Body of pancreas (tissue), 4 donors: ENCODE measurements at regions not wholly inside any gene's neighbourhood (a gene's known extent, or its start where the extent isn't known, plus 50 kb on each side); places are given as distances from the start of the nearest gene placed in this dataset.

ENCODE experiments used
- ATAC-seq: fragments of 150-250 bp; one replicate; pipeline ENCODE4 v1.9.1; 2016
- DNase-seq, 4 donors: peaks; one replicate each; pipeline ENCODE4 v3.0.0-alpha.2; 2019
- H3K27ac ChIP-seq, 4 donors: fragments of 200-600 bp; sonication (generic); 1 replicate in 3 of 4; 2 replicates in 1 of 4; pipeline versions ENCODE4 v1.5.1 to v1.6.1; 2016 to 2019; ENCODE audit warnings: mild to moderate bottlenecking in 1 of 4, mixed read lengths in 1 of 4, moderate library complexity in 1 of 4
- H3K27me3 ChIP-seq, 2 donors: fragments of 200-600 bp; sonication (generic); one replicate each; pipeline ENCODE4 v1.6.0; 2016; ENCODE audit warnings: mild to moderate bottlenecking in 1 of 2
- H3K36me3 ChIP-seq, 2 donors: fragments of 200-600 bp; sonication (generic); replicated peaks in 1 of 2; 2 replicates each; pipeline ENCODE4 v1.5.1; 2016; ENCODE audit warnings: low read depth in 2 of 2; ENCODE audit not compliant: insufficient read depth in 1 of 2
- H3K4me1 ChIP-seq: fragments of 200-600 bp; sonication (generic); one replicate; pipeline ENCODE4 v1.6.0; 2016
- H3K4me3 ChIP-seq, 2 donors: fragments of 200-600 bp; sonication (generic); 1 replicate in 1 of 2; 2 replicates in 1 of 2; pipeline ENCODE4 v1.5.1; 2016 to 2019
- H3K9me3 ChIP-seq, 3 donors: fragments of 200-600 bp; sonication (generic); 1 replicate in 2 of 3; 2 replicates in 1 of 3; pipeline ENCODE4 v1.5.1; 2016
- CTCF ChIP-seq, 7 experiments: fragments of 450-650 bp in 4 of 7; fragments of 200-600 bp in 3 of 7; sonication (generic) in 3 of 7; IDR thresholded peaks; one replicate each; pipeline ENCODE4 v1.5.1; 2016 to 2019; ENCODE audit warnings: antibody characterized with exemption in 7 of 7
- POLR2A ChIP-seq, 3 donors: fragments of 450-650 bp; IDR thresholded peaks; one replicate each; pipeline ENCODE4 v1.6.1; 2016; ENCODE audit warnings: antibody characterized with exemption in 3 of 3, mild to moderate bottlenecking in 2 of 3
- WGBS, 2 donors: methylation state at CpG; one replicate each; pipeline ENCODE4 v1.1.5; 2017; 5-methylcytosine and 5-hydroxymethylcytosine counted together
- intact Hi-C: fragments of 100-400 bp; cut with DNase I; formaldehyde crosslinking; loops from one replicate; pipeline ENCODE4 v1.15.1; 2023

- H3K4me1 ChIP-seq, result no peaks in the 10 kb centered on the region
- DNase-seq, result no peak
- no peak overlapping the region for H3K4me3 ChIP-seq
- 73 to 79% methylated on average over 5 of the region's 5 CpGs for WGBS, 2 donors
- H3K27me3 ChIP-seq, result no peaks in the 10 kb centered on the region
- TF ChIP-seq CTCF (IDR thresholded peaks at IDR 0.05) (no peak), POLR2A (IDR thresholded peaks at IDR 0.05) (no peak)
- intact Hi-C loops, result no loop called here
- H3K36me3 ChIP-seq, result no peaks in the 10 kb centered on the region
- no peak overlapping the region for H3K27ac ChIP-seq
- H3K9me3 ChIP-seq, result no peaks in the 10 kb centered on the region
- no peak for ATAC-seq
These were observed 66.5 kb upstream of the NRBF2 start for GRCh38 chr10:63066606-63067005.

GRCh38 chr10:63064706-63065105 lies 68.4 kb upstream of the NRBF2 start:
- H3K27ac ChIP-seq, result no peak overlapping the region

GRCh38 chr10:63058236-63058635 lies 74.9 kb upstream of the NRBF2 start:
- DNase-seq (no peak), ATAC-seq (no peak)
- Histone ChIP-seq H3K27ac (no peak overlapping the region), H3K4me3 (no peak overlapping the region), H3K4me1 (no peaks in the 10 kb centered on the region), H3K27me3 (no peaks in the 10 kb centered on the region), H3K36me3 (no peaks in the 10 kb centered on the region), H3K9me3 (no peaks in the 10 kb centered on the region)
- intact Hi-C loops, result no loop called here
- TF ChIP-seq CTCF (IDR thresholded peaks at IDR 0.05) (no peak), POLR2A (IDR thresholded peaks at IDR 0.05) (no peak)

More at GRCh38 chr10:63064706-63065105, 68.4 kb upstream of the NRBF2 start:
- no peaks in the 10 kb centered on the region for H3K27me3 ChIP-seq
- H3K36me3 ChIP-seq, result no peaks in the 10 kb centered on the region
- WGBS, 2 donors, result 35 to 45% methylated on average over 4 of the region's 4 CpGs
- DNase-seq (no peak), ATAC-seq (no peak)
- no peaks in the 10 kb centered on the region for H3K4me1 ChIP-seq
- no peak overlapping the region for H3K4me3 ChIP-seq
- no peak for TF ChIP-seq CTCF (IDR thresholded peaks at IDR 0.05)
- no peak for TF ChIP-seq POLR2A (IDR thresholded peaks at IDR 0.05)
- intact Hi-C loops, result no loop called here
- no peaks in the 10 kb centered on the region for H3K9me3 ChIP-seq

GRCh38 chr10:63057509-63057908 lies 75.6 kb upstream of the NRBF2 start:
- Histone ChIP-seq H3K27ac (no peak overlapping the region), H3K4me1 (no peaks in the 10 kb centered on the region), H3K27me3 (no peaks in the 10 kb centered on the region), H3K9me3 (no peaks in the 10 kb centered on the region), H3K36me3 (no peaks in the 10 kb centered on the region), H3K4me3 (no peak overlapping the region)
- WGBS, 2 donors, result 59 to 62% methylated on average over 9 to 10 of the region's 10 CpGs
- ATAC-seq (no peak), DNase-seq (no peak)
- no peak for TF ChIP-seq CTCF (IDR thresholded peaks at IDR 0.05)
- TF ChIP-seq POLR2A (IDR thresholded peaks at IDR 0.05), result no peak
- intact Hi-C loops, result no loop called here

- TF ChIP-seq POLR2A (IDR thresholded peaks at IDR 0.05) (no peak), CTCF (IDR thresholded peaks at IDR 0.05) (no peak)
- no peak for ATAC-seq
- H3K4me1 ChIP-seq, result no peaks in the 10 kb centered on the region
- H3K36me3 ChIP-seq, result no peaks in the 10 kb centered on the region
- no peaks in the 10 kb centered on the region for H3K9me3 ChIP-seq
- no peak overlapping the region for H3K27ac ChIP-seq
- no peak overlapping the region for H3K4me3 ChIP-seq
- H3K27me3 ChIP-seq, result no peaks in the 10 kb centered on the region
- WGBS, 2 donors, result 62 to 67% methylated on average over 3 of the region's 3 CpGs
- DNase-seq, result no peak
- intact Hi-C loops, result no loop called here
These were observed 77.4 kb upstream of the NRBF2 start for GRCh38 chr10:63055705-63056104.
